GM12878 (cell line): ENCODE measurements at regions not wholly inside any gene's neighbourhood (a gene's known extent, or its start where the extent isn't known, plus 50 kb on each side); places are given as distances from the start of the nearest gene placed in this dataset.

Experiments used
- BRCA1 ChIP-seq: IDR thresholded peaks from 2 replicates; pipeline ENCODE4 v1.6.1; 2011; ENCODE audit warnings: low read depth, low read length, improper control_type of control experiment
- CBX3 ChIP-seq: fragments of 200-600 bp; sonication (generic); IDR thresholded peaks from 2 replicates; pipeline ENCODE4 v1.6.1; 2016; ENCODE audit warnings: low read depth, borderline replicate concordance
- CHD1 ChIP-seq: IDR thresholded peaks from 2 replicates; pipeline ENCODE4 v1.6.1; 2012; ENCODE audit warnings: low read depth, low read length, improper control_type of control experiment
- POLR2A ChIP-seq: IDR thresholded peaks from 2 replicates; pipeline ENCODE4 v1.6.1; 2011; ENCODE audit warnings: low read depth, mild to moderate bottlenecking, low read length
- POLR2AphosphoS5 ChIP-seq: IDR thresholded peaks from 2 replicates; pipeline ENCODE4 v1.6.1; 2011; ENCODE audit warnings: mild to moderate bottlenecking, low read length, inconsistent platforms
- RFX5 ChIP-seq: IDR thresholded peaks from 2 replicates; pipeline ENCODE4 v1.6.1; 2011; ENCODE audit warnings: low read depth, low read length, improper control_type of control experiment
- WRNIP1 ChIP-seq: IDR thresholded peaks from 2 replicates; pipeline ENCODE4 v1.6.1; 2011; ENCODE audit warnings: low read depth, low read length, improper control_type of control experiment, borderline replicate concordance
- TF ChIP-seq, protein P1 (sequence below): IDR thresholded peaks from 2 replicates; pipeline ENCODE4 v1.6.1; 2011; ENCODE audit warnings: mild to moderate bottlenecking, low read depth, low read length, moderate library complexity; ENCODE audit not compliant: insufficient replicate concordance

DNA sequence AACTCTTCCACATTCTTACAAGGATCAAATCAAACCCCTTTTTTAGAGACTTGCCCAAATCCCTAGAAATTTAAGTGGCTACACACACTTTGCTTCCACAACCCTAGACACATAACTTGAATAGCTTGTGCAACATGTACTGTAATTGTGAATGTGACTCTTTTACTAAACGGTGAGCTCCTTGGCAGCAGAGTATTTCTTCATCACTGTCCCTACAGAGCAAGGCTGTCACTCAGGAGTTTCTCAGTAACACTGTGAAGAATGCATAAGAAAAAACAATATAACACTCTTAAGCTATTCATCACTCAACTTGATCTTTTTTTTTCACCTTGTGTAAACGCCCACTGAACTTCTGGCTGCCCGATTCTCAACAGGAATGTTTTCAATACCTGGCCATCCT is 53.8 kb upstream of the ADAMTS18 start:
- TF ChIP-seq CBX3 = no peak
- TF ChIP-seq RFX5 = no peak
- no peak for TF ChIP-seq POLR2A
- TF ChIP-seq CHD1 = no peak
- TF ChIP-seq POLR2AphosphoS5 = no peak
- no peak for TF ChIP-seq WRNIP1
- TF ChIP-seq, protein P1, sequence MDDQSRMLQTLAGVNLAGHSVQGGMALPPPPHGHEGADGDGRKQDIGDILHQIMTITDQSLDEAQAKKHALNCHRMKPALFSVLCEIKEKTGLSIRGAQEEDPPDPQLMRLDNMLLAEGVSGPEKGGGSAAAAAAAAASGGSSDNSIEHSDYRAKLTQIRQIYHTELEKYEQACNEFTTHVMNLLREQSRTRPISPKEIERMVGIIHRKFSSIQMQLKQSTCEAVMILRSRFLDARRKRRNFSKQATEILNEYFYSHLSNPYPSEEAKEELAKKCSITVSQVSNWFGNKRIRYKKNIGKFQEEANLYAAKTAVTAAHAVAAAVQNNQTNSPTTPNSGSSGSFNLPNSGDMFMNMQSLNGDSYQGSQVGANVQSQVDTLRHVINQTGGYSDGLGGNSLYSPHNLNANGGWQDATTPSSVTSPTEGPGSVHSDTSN = no peak
- TF ChIP-seq BRCA1 = no peak
